Mesothelial cell of epicardium (in vitro differentiated cells): ENCODE measurements at regions not wholly inside any gene's neighbourhood (a gene's known extent, or its start where the extent isn't known, plus 50 kb on each side); places are given as distances from the start of the nearest gene placed in this dataset.
"Not testable (repeated sequence)": the region's sequence is repeated elsewhere in the genome, so short reads cannot be mapped to it uniquely, and the experiment has no call there.

Source experiments
- DNase-seq, 2 experiments: peaks; one replicate each; pipeline ENCODE4 v3.0.0; 2021; ENCODE audit warnings: low spot score in 2 of 2; ENCODE audit not compliant: unreplicated experiment in 2 of 2
- H3K27ac Mint-ChIP-seq: 2 replicates; pipeline ENCODE4 v1.8.0; 2021; ENCODE audit warnings: mixed read lengths
- H3K27me3 Mint-ChIP-seq: 2 replicates; pipeline ENCODE4 v1.8.0; 2021; ENCODE audit warnings: low read depth, mixed read lengths
- H3K36me3 Mint-ChIP-seq: 2 replicates; pipeline ENCODE4 v1.8.0; 2021; ENCODE audit warnings: mixed read lengths
- H3K4me1 Mint-ChIP-seq: 2 replicates; pipeline ENCODE4 v1.8.0; 2021; ENCODE audit warnings: mixed read lengths
- H3K4me3 Mint-ChIP-seq: 2 replicates; pipeline ENCODE4 v1.8.0; 2021; ENCODE audit warnings: mild to moderate bottlenecking, moderate library complexity, mixed read lengths
- H3K9me3 Mint-ChIP-seq: 2 replicates; pipeline ENCODE4 v1.8.0; 2021; ENCODE audit warnings: mixed read lengths
- CTCF ChIP-seq: fragments of 200-600 bp; sonication (generic); IDR thresholded peaks from one replicate; pipeline ENCODE4 v1.5.0; 2021; ENCODE audit warnings: antibody characterized with exemption; ENCODE audit not compliant: unreplicated experiment

- Mint-ChIP-seq H3K4me3 (no peak overlapping the region), H3K27me3 (no peaks in the 10 kb centered on the region), H3K4me1 (peaks cover 15% of the 10 kb centered on the region), H3K9me3 (peaks cover 29% of the 10 kb centered on the region), H3K27ac (no peak overlapping the region), H3K36me3 (peaks cover 4% of the 10 kb centered on the region)
- no peak for DNase-seq
- TF ChIP-seq CTCF, result no peak
Measured at GRCh38 chr2:15758848-15759247, 167.2 kb downstream of the DDX1 start.

DNA sequence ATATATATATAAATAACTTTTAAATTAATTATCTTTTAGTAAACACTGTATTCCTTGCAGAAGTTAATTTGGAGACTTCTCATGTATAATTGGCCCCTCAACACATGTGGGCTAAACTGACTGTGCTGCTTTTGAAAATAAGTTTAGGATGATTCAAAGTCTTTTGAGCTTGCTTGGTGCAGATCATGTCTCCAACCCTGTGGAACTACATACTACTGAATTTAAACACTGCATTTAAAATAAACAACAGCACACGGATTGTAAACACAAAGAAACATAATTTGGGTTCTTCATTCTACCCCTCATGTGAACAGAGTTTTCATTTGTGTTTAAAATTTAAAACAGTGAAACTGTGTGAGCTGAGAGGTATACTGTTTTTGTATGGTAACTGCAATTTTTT lies 167.7 kb downstream of the DDX1 start:
- Mint-ChIP-seq H3K4me3 (no peak overlapping the region), H3K27me3 (no peaks in the 10 kb centered on the region), H3K9me3 (peaks cover 29% of the 10 kb centered on the region), H3K36me3 (peaks cover 4% of the 10 kb centered on the region), H3K27ac (no peak overlapping the region), H3K4me1 (peaks cover 15% of the 10 kb centered on the region)
- no peak for DNase-seq
- TF ChIP-seq CTCF, result no peak

GRCh38 chr2:15759791-15760190 lies 168.1 kb downstream of the DDX1 start:
- H3K36me3 Mint-ChIP-seq, DNase-seq, H3K4me3 Mint-ChIP-seq, H3K27me3 Mint-ChIP-seq, H3K27ac Mint-ChIP-seq: not testable (repeated sequence)
- peaks cover 29% of the 10 kb centered on the region for H3K9me3 Mint-ChIP-seq
- peaks cover 15% of the 10 kb centered on the region for H3K4me1 Mint-ChIP-seq

DNA sequence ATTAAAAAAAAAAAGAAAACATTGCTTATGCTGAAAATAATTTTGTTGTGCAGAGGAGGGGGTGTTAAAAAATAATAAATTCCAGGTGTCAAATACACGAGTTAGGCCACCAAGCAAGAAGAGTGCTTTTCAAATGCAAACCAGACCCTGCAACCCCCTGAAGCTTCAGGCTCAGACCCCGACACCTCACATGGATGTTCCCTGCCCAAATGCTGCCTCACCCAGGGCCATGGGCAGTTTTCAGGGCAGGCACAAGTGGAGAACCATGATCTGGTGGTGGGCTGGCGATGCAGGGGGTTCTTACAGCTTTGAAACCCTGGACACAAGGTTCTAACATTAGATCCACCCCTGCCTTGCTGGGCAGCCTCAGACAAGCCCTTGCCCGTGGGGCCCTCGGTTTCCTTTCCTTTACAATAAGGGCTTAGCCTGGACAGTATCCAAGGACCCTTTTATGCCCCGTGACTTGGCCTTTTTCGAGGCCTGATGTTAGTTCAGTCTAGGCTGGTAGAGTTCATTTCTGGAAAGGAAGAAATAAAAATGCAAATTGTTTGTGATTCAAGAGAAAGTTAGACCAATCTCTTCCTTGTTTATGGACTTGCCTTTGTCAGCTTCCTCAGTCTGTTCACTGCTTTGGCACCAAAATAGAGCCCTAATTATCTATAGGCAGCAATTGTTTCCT lies 168.7 kb downstream of the DDX1 start:
- Mint-ChIP-seq H3K36me3 (peaks cover 1% of the 10 kb centered on the region), H3K27ac (peak overlapping the region; percentile 47), H3K4me3 (no peak overlapping the region), H3K27me3 (no peaks in the 10 kb centered on the region), H3K9me3 (peaks cover 26% of the 10 kb centered on the region), H3K4me1 (peaks cover 17% of the 10 kb centered on the region)
- DNase-seq, result no peak
- no peak for TF ChIP-seq CTCF

GRCh38 chr2:15761056-15761455 lies 169.4 kb downstream of the DDX1 start:
- Mint-ChIP-seq H3K4me1 (peaks cover 17% of the 10 kb centered on the region), H3K27ac (no peak overlapping the region), H3K27me3 (no peaks in the 10 kb centered on the region), H3K36me3 (peaks cover 1% of the 10 kb centered on the region), H3K9me3 (peaks cover 24% of the 10 kb centered on the region), H3K4me3 (no peak overlapping the region)
- no peak for DNase-seq
- no peak for TF ChIP-seq CTCF

GRCh38 chr2:15761910-15762309 lies 170.2 kb downstream of the DDX1 start:
- H3K27me3 Mint-ChIP-seq, result no peaks in the 10 kb centered on the region
- peaks cover 1% of the 10 kb centered on the region for H3K36me3 Mint-ChIP-seq
- no peak for DNase-seq
- no peak overlapping the region for H3K4me3 Mint-ChIP-seq
- no peak for TF ChIP-seq CTCF
- H3K4me1 Mint-ChIP-seq, result peaks cover 22% of the 10 kb centered on the region
- H3K9me3 Mint-ChIP-seq, result peaks cover 16% of the 10 kb centered on the region
- no peak overlapping the region for H3K27ac Mint-ChIP-seq
